IPS-NIHi7 (cell line): ENCODE measurements at regions not wholly inside any gene's neighbourhood (a gene's known extent, or its start where the extent isn't known, plus 50 kb on each side); places are given as distances from the start of the nearest gene placed in this dataset.
A peak's percentile ranks its signal among the peaks of the same experiment; 100 is the strongest.
"Not testable (repeated sequence)": the region's sequence is repeated elsewhere in the genome, so short reads cannot be mapped to it uniquely, and the experiment has no call there.

Source experiments
- DNase-seq: peaks from one replicate; pipeline ENCODE4 v3.0.0; 2012; ENCODE audit warnings: mixed read lengths; ENCODE audit errors: extremely low spot score

DNA sequence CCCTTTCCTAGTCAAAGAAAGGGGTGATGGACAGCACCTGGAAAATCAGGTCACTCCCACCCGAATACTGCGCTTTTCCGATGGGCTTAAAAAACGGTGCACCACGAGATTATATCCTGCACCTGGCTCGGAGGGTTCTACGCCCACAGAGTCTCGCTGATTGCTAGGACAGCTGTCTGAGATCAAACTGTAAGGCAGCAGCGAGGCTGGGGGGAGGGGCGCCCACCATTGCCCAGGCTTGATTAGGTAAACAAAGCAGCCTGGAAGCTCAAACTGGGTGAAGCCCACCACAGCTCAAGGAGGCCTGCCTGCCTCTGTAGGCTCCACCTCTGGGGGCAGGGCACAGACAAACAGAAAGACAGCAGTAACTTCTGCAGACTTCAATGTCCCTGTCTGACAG is 783.4 kb downstream of the NSUN3 start:
- not testable (repeated sequence) for DNase-seq

- DNase-seq = peak; percentile 46
These were observed 799.8 kb downstream of the NSUN3 start for GRCh38 chr3:94862703-94863102.

DNA sequence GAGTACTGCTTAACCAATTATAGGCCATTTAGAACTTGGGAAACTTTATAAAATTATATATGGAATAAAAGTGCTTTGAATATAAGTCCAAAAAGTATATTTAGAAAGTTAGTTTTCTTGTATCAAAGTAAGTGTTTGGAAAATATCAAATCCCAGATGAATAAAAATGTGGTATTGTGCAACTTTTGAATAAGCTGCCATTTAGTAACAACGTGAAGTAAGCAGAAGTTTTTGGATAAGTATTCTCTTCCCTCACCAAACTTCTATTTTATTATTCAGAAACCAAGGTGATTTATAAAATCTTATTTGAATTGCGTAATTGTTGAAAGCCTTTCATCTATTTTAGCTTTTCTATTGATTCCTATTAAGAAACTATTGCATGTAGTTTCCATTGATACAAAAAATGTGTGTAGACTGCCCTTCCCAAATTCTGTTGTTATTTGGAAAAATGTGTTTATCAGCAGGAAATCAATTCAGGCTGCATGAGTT is 806.2 kb downstream of the NSUN3 start:
- no peak for DNase-seq

GRCh38 chr3:94873751-94874150 is 810.9 kb downstream of the NSUN3 start:
- DNase-seq = no peak

DNA sequence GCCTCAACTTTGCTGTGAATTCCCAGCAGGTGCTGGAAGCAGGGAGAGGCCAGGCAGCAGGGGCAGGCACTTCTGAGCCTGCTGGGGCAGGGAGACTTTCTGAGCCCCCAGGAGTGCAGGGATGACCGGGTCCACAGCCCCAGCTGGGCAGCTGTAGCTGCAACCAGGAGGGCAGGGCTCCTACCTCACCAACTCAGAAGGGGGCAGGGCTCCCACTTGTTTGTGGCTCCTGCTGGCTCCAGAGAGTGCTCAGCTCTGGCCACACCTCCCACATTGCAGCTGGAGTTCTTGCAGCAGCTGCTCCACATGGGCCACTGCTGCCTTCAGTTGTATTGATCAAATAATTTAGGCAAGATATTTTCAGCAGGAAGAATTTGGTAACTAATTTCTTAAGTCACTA is 812.3 kb downstream of the NSUN3 start:
- DNase-seq = no peak

- no peak for DNase-seq
These were observed 824.2 kb downstream of the NSUN3 start for GRCh38 chr3:94887065-94887464.

DNA sequence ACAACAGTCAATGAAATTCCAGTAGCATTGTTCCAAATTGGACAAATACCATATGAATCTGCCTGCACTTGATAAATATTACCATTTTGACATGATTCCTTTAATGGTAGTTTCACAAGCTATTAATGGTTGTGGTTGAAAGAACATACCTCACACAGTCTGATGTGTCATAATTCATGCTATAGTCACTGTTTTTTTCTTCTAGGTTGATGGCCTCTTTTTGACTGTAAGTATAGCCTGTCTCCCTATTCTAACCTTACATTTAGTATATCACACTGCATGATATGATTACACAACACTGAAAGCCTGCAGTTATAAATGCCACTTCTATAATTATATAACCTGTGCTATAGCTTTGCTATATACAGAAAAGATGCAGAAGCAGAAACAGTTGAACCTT is 834.1 kb downstream of the NSUN3 start:
- DNase-seq = no peak

GRCh38 chr3:94904156-94904674 is 841.4 kb downstream of the NSUN3 start:
- DNase-seq = no peak

- DNase-seq = no peak
These were observed 846.9 kb downstream of the NSUN3 start for GRCh38 chr3:94909726-94910125.

DNA sequence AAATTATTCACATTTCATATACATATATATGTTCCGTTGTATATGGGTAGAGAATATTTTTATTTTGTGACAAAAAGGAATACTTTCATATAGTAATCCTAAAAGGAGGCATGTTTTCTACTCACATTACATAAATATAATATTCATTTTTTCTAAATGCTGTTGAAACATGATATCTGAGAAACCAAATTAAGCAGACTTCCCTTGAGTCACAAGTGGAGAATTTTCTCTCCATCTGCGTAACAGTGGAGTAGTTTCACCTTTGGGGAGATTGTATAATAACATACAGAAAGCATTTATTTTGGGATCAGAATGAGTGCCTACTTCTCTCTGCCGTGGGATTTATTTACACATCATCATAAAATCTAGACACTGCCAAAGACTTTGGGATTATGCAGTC is 849.8 kb downstream of the NSUN3 start:
- no peak for DNase-seq

- no peak for DNase-seq
These were observed 864.3 kb downstream of the NSUN3 start for GRCh38 chr3:94927175-94927574.

DNA sequence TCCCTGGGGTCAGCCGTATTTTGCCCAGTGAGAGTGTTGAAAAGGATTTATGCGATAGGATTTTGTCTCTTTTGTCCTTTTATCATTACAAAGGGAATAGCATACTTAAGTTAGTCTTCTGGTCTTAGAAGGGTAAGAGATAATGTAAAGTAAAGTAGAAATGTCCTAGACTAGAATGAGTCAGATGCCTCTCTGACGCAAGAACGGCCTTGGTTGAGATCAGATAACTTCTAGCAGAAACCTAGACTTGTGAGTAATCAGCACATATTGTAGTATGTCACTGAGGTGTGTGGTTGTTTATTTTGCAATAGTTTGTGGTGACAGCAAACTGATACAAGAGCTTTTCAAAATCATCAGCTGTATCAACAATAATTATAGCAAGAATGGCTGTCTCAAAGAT is 866.1 kb downstream of the NSUN3 start:
- no peak for DNase-seq

GRCh38 chr3:94935738-94936580 is 873.1 kb downstream of the NSUN3 start:
- no peak for DNase-seq

- no peak for DNase-seq
These were observed 875.1 kb downstream of the NSUN3 start for GRCh38 chr3:94937980-94938379.

DNA sequence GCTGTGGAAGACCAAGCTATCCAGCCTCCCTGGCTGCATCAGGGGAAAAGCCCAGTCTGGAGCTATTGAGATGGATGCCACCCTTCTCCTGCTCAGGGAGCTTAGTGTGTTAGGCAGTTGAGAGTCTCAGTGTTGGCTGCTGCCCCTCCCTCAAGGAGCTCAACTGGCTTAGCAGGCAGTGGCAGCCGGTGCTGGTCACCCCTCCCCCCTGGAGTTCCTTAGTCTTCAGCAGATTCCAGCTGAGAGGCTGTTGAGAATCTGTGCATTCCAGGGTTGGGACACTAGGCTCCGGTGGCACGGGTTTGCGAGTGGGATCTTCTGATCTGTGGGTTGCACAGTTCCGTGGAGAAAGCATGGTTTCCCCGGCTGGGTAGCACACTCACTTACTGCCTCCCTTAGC is 883.8 kb downstream of the NSUN3 start:
- DNase-seq = no peak

DNA sequence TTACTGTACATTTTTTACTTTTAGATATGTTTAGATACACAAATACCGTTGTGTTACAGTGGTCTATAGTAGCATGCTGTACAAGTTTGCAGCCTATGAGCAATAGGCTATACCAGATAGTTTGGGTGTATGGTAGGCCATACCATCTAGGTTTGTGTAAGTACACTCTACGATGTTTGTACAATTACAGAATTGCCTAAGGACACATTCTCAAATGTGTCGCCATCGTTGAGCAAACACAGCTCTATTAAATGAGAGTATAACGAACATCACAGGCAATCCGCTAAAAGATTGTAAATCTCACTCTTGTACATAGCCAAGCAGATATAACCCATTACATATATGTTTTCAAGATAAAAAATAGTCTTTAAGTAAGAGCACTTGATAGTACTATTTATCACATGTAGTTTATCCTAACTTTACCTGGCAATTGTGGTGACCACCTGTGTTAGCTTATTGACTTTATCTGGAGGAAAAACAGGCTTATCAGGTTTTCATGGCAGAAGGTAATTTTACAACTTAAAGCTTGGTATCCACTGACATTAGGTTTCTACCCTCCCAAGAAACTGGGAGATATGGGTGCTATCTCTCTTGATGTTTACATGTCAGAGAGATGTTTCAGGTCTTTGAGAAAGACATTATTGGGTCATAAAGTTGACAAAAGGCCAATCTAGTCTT is 898.7 kb downstream of the NSUN3 start:
- DNase-seq = no peak

DNA sequence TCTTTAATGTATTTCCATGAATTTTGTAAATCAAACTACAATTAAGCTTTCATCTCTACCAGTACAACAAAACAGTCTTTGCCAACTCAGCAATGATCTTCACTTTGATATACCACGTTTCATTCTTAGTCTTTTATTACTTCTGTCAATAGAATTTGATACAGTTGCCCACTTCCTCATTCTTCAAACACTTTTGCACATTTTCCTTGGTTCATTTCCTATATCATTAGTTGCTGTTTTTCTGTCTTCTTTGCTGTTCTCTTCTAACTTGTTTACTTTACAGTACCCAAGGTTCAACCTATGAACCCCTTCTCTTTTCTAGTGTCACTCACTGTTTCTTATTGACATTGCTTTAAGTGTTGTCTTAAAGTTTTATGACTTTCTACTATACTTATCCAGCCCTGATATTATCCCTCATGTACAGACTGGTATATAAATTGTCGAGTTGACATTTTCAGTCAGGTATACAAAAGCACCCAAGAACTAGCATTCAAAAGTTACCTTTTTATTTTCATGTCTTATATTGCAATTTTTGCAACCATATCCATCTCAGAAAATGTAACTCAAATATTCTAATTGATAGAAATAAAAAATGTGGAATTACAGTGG is 903.1 kb downstream of the NSUN3 start:
- no peak for DNase-seq

GRCh38 chr3:94967196-94967595 is 904.3 kb downstream of the NSUN3 start:
- DNase-seq = no peak

GRCh38 chr3:94968519-94968918 is 905.7 kb downstream of the NSUN3 start:
- no peak for DNase-seq

DNA sequence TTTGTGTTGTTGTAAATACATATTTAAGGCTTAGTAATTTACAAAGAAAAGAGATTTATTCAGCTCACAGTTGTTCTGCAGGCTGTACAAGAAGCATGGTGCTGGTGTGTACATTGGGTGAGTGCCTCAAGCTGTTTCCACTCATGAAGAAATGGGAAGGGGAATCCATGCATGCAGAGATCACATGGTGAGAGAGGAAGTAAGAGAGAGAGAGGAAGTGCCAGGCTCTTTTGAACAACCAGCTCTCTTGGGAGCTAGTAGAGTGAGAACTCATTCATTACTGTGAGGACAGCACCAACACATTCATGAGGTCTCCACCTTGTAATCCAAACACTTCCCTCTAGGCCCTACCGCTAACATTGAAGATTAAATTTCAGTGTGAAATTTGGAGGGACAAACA is 909.2 kb downstream of the NSUN3 start:
- DNase-seq = no peak

DNA sequence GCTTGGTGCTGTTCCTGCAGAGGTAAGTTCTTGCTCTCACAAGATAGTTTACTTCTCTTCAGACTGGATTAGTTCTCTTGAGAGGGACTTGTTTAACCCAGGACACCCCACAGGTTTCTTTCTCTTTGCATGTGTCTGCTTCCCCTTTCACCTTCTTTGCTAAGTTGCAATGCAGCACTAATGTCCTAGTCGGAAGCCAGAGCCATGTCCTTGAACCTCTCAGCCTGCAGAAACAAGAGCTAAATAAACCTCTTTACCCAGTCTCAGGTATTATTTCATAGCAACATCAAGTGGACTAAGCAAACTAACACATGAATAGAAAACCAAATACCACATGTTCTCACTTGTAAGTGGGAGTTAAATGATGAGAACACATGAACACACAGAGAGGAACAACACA is 915.2 kb downstream of the NSUN3 start:
- DNase-seq = no peak

- no peak for DNase-seq
These were observed 922.9 kb downstream of the NSUN3 start for GRCh38 chr3:94985778-94986177.
